Stimulated activated CD8-positive, alpha-beta memory T cell treated with anti-CD3 and anti-CD28 coated beads, Interleukin-7, amount 100 ng/mL, for 4 hours (primary cell): ENCODE measurements at regions not wholly inside any gene's neighbourhood (a gene's known extent, or its start where the extent isn't known, plus 50 kb on each side); places are given as distances from the start of the nearest gene placed in this dataset.

ENCODE experiments used
- DNase-seq, 2 donors: peaks; one replicate each; pipeline ENCODE4 v3.0.0-alpha.2; 2020; ENCODE audit warnings: low read depth in 2 of 2

GRCh38 chr17:17417718-17418181 is 59.0 kb upstream of the MED9 start:
- no peak for DNase-seq

GRCh38 chr17:17419166-17419565 is 57.6 kb upstream of the MED9 start:
- DNase-seq: no peak

DNA sequence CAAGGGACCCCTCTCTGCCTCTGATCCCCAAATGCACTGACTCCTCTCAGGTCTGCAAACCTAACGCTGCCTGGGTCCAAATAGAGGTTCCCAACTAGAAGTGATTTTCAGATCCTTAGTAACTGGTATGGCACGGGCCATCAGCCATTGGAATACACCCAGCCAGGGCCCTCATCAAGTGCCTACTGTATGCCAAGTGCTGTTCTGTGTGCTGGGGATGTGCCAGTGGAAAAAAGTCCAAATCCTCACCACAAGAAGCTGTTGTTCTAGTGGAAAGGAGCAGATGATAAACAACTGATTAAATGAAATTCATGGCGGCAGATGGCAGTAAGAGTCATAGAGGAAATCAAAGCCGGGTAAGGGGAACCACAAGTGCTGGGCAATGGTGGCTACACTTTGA is 57.2 kb upstream of the MED9 start:
- DNase-seq: no peak

DNA sequence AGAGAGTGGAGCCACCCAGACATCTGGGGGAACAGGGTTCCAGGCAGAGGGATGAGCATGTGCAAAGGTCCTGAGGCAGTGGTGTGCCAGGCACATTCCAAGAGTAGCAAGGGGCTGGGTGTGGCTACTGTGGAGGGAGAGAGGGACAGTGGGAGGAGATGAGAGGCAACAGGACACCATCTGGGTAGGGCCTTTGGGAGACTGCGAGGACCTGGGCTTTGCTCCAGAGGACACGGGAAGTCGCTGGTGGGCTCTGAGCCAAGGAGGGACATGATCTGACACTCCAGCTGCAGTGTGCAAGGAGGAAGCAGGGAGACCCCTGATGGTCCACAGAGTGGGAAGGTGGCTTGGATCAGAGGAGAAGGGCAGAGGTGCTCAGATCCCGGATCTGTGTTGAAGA is 56.7 kb upstream of the MED9 start:
- no peak for DNase-seq

DNA sequence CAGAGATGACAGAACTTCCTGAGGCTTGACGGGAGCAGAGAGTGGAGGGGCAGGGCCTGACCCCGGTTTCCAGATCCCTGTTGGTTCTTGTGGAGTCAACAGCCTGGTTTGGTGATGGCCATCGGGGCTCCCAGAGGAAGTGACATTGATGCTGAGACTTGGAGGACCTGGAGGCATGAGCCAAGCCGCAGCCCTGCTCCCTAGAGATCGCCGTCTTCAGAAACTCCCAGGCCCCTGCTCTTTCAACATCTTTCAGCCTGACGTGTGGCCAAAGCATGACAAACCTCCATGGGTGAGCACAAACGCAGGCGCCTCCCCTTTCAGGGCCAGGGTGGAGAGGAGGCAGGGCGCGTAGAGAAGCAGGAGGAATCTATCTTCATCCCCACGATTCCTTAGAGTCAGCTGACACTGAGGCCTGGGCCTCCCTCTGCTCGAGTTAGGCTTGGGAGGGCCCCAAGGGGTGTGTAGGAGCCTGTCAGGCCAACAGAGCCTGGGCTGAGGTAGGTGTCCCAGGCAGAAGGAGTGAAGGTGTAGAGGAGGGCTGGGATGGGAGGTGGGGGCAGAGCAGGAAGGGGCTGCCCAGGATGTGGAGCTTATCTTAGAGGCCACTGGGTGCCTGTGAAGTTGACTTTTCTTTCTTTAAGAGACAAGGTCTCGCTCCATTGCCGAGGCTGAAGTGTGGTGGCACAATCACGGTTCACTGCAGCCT is 56.1 kb upstream of the MED9 start:
- no peak for DNase-seq

GRCh38 chr17:17421346-17422216 is 55.2 kb upstream of the MED9 start:
- DNase-seq: no peak

DNA sequence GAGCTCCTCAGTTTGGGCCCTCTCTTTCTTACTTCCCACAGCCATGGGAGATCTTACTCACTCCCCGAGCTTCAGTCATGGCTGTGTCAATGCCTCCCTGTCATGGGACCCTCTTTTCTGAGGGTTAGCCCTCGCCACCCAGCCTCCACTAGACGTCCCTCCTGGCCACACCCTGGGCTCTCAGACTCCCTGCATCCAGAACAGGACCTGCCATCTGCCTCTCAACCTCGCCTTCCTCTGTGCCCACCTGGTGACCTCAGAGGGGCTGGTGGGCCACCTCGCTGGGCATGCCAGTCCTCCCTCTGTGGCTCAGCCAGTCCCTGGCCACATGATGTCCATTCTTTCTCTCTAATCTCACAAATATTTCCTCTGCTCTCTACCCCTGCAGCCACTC is 54.6 kb upstream of the MED9 start:
- no peak for DNase-seq

GRCh38 chr17:17422641-17423040 is 54.2 kb upstream of the MED9 start:
- DNase-seq: no peak

DNA sequence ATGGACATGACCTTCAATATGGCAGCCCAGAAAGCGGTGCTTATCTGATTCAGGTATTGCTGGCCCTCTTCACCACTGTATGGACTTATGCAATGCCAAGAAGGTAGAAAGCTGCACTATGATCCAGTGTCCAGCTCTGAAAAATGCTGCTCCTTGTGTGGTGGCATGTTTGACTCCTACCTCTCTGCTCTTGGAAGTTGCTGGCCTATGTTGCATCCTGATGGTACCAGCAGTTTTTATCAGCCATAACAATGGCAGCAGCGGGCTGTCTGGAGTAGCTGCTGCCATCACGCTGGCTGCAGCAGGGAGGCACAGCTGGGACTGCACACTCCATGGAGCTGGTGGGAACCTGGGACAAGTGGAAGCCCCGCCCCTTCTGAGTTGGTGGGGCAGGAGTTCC is 53.1 kb upstream of the MED9 start:
- DNase-seq: no peak

GRCh38 chr17:17424552-17424951 is 52.2 kb upstream of the MED9 start:
- no peak for DNase-seq

DNA sequence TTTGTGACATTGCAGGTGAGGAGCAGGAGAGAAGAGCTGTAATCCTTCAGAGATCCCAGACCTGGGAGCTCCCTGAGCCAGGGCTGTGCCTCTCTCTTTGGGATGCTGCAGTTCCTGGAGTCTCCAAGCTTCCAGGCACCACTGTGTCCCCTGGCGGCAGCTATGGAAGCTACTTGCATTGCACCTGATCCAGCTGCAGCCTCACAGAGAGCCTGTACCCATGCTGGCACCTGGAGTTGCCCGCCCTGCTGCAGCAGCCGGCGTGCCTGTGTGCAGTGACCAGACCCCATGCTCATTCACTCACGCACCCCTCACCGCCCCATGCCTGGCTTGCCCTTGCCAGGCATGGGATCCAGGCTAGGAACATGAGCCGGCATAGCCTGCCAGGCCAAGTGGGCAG is 51.8 kb upstream of the MED9 start:
- DNase-seq: no peak

- DNase-seq: no peak
Observed at GRCh38 chr17:17425591-17425990, 51.2 kb upstream of the MED9 start.

GRCh38 chr17:17426184-17426583 is 50.6 kb upstream of the MED9 start:
- DNase-seq: no peak
